ENCODE measurements at regions not wholly inside any gene's neighbourhood (a gene's known extent, or its start where the extent isn't known, plus 50 kb on each side); places are given as distances from the start of the nearest gene placed in this dataset.

- no peak overlapping the region for H3K4me3 Mint-ChIP-seq
- peaks cover 0 to 2% (median 0%) of the 10 kb centered on the region in 3 donors for H3K27me3 Mint-ChIP-seq (ENCODE audit: low read depth in 3 of 3)
- no peaks in the 10 kb centered on the region for H3K79me2 ChIP-seq (ENCODE audit: insufficient read depth, low read length)
- H3K9ac ChIP-seq (ENCODE audit: insufficient read depth, low read length, poor library complexity, severe bottlenecking) = no peak overlapping the region
- no peak overlapping the region for H2AFZ ChIP-seq (ENCODE audit: insufficient read depth, low read depth, low read length, poor library complexity, severe bottlenecking)
- TF ChIP-seq CTCF (IDR thresholded peaks at IDR 0.05) = no peak
- H3K9me3 Mint-ChIP-seq = peaks cover 0 to 13% (median 3%) of the 10 kb centered on the region in 7 donors
- H3K9me3 ChIP-seq (replicated peaks in 1 of 2; ENCODE audit: control insufficient read depth in 1 of 2, insufficient read depth in 1 of 2, low read length in 2 of 2) = peaks cover 0 to 3% of the 10 kb centered on the region in 2 donors
- no peak overlapping the region for H3K4me3 ChIP-seq (replicated peaks in 1 of 3; ENCODE audit: low read depth in 2 of 3, low read length in 3 of 3)
- intact Hi-C loops (cut with micrococcal nuclease) = no loop called here
- H3K27me3 ChIP-seq (ENCODE audit: control insufficient read depth in 2 of 2, insufficient read depth in 2 of 2, low read length in 2 of 2) = no peaks in the 10 kb centered on the region
- H3K4me2 ChIP-seq (replicated peaks; ENCODE audit: extremely low read depth, low read length, poor library complexity, severe bottlenecking) = no peak overlapping the region
- H3K27ac Mint-ChIP-seq = no peak overlapping the region
- no peaks in the 10 kb centered on the region for H3K36me3 ChIP-seq (replicated peaks in 1 of 2; ENCODE audit: control insufficient read depth in 1 of 2, insufficient read depth in 2 of 2, low read length in 2 of 2)
- H3K4me1 Mint-ChIP-seq = no peaks in the 10 kb centered on the region
- WGBS (ENCODE audit: insufficient coverage) = no CpG with 5 or more reads among the region's 4 CpGs
- H3K36me3 Mint-ChIP-seq = no peaks in the 10 kb centered on the region
- no peaks in the 10 kb centered on the region for H4K20me1 ChIP-seq (ENCODE audit: insufficient read depth, low read length)
- no peak overlapping the region for H3K27ac ChIP-seq (ENCODE audit: low read depth in 1 of 2, low read length in 2 of 2)
- H3K4me1 ChIP-seq (ENCODE audit: control insufficient read depth in 1 of 2, insufficient read depth in 2 of 2, low read length in 2 of 2) = no peaks in the 10 kb centered on the region
- DNase-seq = no peak
These were observed 138.8 kb downstream of the DACT1 start for GRCh38 chr14:58776516-58776915.

GRCh38 chr14:58777541-58777979 lies 139.8 kb downstream of the DACT1 start:
- no peaks in the 10 kb centered on the region for H3K79me2 ChIP-seq (ENCODE audit: insufficient read depth, low read length)
- H3K27ac ChIP-seq (ENCODE audit: low read depth in 1 of 2, low read length in 2 of 2) = no peak overlapping the region
- WGBS (ENCODE audit: insufficient coverage) = 59% methylated on average over 4 of the region's 7 CpGs
- H3K36me3 ChIP-seq (replicated peaks in 1 of 2; ENCODE audit: control insufficient read depth in 1 of 2, insufficient read depth in 2 of 2, low read length in 2 of 2) = no peaks in the 10 kb centered on the region
- peaks cover 0 to 2% (median 0%) of the 10 kb centered on the region in 3 donors for H3K27me3 Mint-ChIP-seq (ENCODE audit: low read depth in 3 of 3)
- H3K4me1 ChIP-seq (ENCODE audit: control insufficient read depth in 1 of 2, insufficient read depth in 2 of 2, low read length in 2 of 2) = no peaks in the 10 kb centered on the region
- TF ChIP-seq CTCF (IDR thresholded peaks at IDR 0.05) = no peak
- H4K20me1 ChIP-seq (ENCODE audit: insufficient read depth, low read length) = no peaks in the 10 kb centered on the region
- H3K27ac Mint-ChIP-seq = no peak overlapping the region
- intact Hi-C loops (cut with micrococcal nuclease) = no loop called here
- no peak overlapping the region for H3K4me3 ChIP-seq (replicated peaks in 1 of 3; ENCODE audit: low read depth in 2 of 3, low read length in 3 of 3)
- no peaks in the 10 kb centered on the region for H3K36me3 Mint-ChIP-seq
- H3K9me3 Mint-ChIP-seq = peaks cover 0 to 13% (median 3%) of the 10 kb centered on the region in 7 donors
- H2AFZ ChIP-seq (ENCODE audit: insufficient read depth, low read depth, low read length, poor library complexity, severe bottlenecking) = no peak overlapping the region
- H3K4me2 ChIP-seq (replicated peaks; ENCODE audit: extremely low read depth, low read length, poor library complexity, severe bottlenecking) = no peak overlapping the region
- H3K4me3 Mint-ChIP-seq = no peak overlapping the region
- no peak for DNase-seq
- H3K27me3 ChIP-seq (ENCODE audit: control insufficient read depth in 2 of 2, insufficient read depth in 2 of 2, low read length in 2 of 2) = no peaks in the 10 kb centered on the region
- H3K4me1 Mint-ChIP-seq = no peaks in the 10 kb centered on the region
- peaks cover 0 to 3% of the 10 kb centered on the region in 2 donors for H3K9me3 ChIP-seq (replicated peaks in 1 of 2; ENCODE audit: control insufficient read depth in 1 of 2, insufficient read depth in 1 of 2, low read length in 2 of 2)
- H3K9ac ChIP-seq (ENCODE audit: insufficient read depth, low read length, poor library complexity, severe bottlenecking) = no peak overlapping the region

Measured in CD14-positive monocyte (primary cell).